ENCODE measurements at regions not wholly inside any gene's neighbourhood (a gene's known extent, or its start where the extent isn't known, plus 50 kb on each side); places are given as distances from the start of the nearest gene placed in this dataset.

- TF ChIP-seq, protein P1, sequence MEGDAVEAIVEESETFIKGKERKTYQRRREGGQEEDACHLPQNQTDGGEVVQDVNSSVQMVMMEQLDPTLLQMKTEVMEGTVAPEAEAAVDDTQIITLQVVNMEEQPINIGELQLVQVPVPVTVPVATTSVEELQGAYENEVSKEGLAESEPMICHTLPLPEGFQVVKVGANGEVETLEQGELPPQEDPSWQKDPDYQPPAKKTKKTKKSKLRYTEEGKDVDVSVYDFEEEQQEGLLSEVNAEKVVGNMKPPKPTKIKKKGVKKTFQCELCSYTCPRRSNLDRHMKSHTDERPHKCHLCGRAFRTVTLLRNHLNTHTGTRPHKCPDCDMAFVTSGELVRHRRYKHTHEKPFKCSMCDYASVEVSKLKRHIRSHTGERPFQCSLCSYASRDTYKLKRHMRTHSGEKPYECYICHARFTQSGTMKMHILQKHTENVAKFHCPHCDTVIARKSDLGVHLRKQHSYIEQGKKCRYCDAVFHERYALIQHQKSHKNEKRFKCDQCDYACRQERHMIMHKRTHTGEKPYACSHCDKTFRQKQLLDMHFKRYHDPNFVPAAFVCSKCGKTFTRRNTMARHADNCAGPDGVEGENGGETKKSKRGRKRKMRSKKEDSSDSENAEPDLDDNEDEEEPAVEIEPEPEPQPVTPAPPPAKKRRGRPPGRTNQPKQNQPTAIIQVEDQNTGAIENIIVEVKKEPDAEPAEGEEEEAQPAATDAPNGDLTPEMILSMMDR (IDR thresholded peaks at IDR 0.05; ENCODE audit: poor library complexity) = no peak
- no peak for TF ChIP-seq EZH2phosphoT487 (IDR thresholded peaks at IDR 0.05; ENCODE audit: low read depth, severe bottlenecking, unreplicated experiment)
These were observed 105.9 kb upstream of the HNRNPU start for GRCh38 chr1:244970236-244970743.

All from hepatocyte (in vitro differentiated cells).